OCI-LY1 (cell line): ENCODE measurements at regions not wholly inside any gene's neighbourhood (a gene's known extent, or its start where the extent isn't known, plus 50 kb on each side); places are given as distances from the start of the nearest gene placed in this dataset.

Source experiments
- H2AFZ ChIP-seq: fragments of 200-600 bp; sonication (generic), shearing (Covaris generic); 2 replicates; pipeline ENCODE4 v1.6.0; 2014; ENCODE audit warnings: antibody characterized with exemption, mild to moderate bottlenecking, low read length
- H3F3A ChIP-seq: fragments of 200-600 bp; sonication (generic), shearing (Covaris generic); 2 replicates; pipeline ENCODE4 v1.6.0; 2014; ENCODE audit warnings: mild to moderate bottlenecking, antibody characterized with exemption, low read length, moderate library complexity; ENCODE audit not compliant: insufficient read depth
- H3K27ac ChIP-seq: fragments of 200-600 bp; sonication (generic); 2 replicates; pipeline ENCODE4 v1.5.1; 2014; ENCODE audit warnings: low read length, mixed run types, mild to moderate bottlenecking, low read depth; ENCODE audit not compliant: poor library complexity, severe bottlenecking
- H3K27me3 ChIP-seq: fragments of 200-600 bp; sonication (generic); 2 replicates; pipeline ENCODE4 v1.6.0; 2014; ENCODE audit warnings: antibody characterized with exemption, mild to moderate bottlenecking, low read length, moderate library complexity; ENCODE audit not compliant: insufficient read depth
- H3K36me3 ChIP-seq: fragments of 200-600 bp; sonication (generic); 2 replicates; pipeline ENCODE4 v1.6.1; 2014; ENCODE audit warnings: mild to moderate bottlenecking, antibody characterized with exemption, low read length, moderate library complexity, mixed read lengths; ENCODE audit not compliant: insufficient read depth
- H3K4me1 ChIP-seq: fragments of 200-600 bp; sonication (generic); 2 replicates; pipeline ENCODE4 v1.5.1; 2014; ENCODE audit warnings: mild to moderate bottlenecking, low read length, moderate library complexity; ENCODE audit not compliant: insufficient read depth, severe bottlenecking
- H3K4me2 ChIP-seq: fragments of 200-600 bp; sonication (generic), shearing (Covaris generic); 2 replicates; pipeline ENCODE4 v1.6.1; 2014; ENCODE audit warnings: low read length
- H3K4me3 ChIP-seq: fragments of 200-600 bp; sonication (generic); 2 replicates; pipeline ENCODE4 v1.5.1; 2014; ENCODE audit warnings: low read length, low read depth, mild to moderate bottlenecking, mixed read lengths; ENCODE audit not compliant: poor library complexity, severe bottlenecking
- H3K79me2 ChIP-seq: fragments of 200-600 bp; shearing (Covaris generic); 2 replicates; pipeline ENCODE4 v1.6.1; 2016; ENCODE audit warnings: mixed run types, low read length, mixed read lengths; ENCODE audit not compliant: insufficient read depth
- H3K9ac ChIP-seq: fragments of 200-600 bp; sonication (generic), shearing (Covaris generic); 2 replicates; pipeline ENCODE4 v1.6.1; 2014; ENCODE audit warnings: mild to moderate bottlenecking, low read length, mixed read lengths
- H3K9me2 ChIP-seq: fragments of 200-600 bp; sonication (generic), shearing (Covaris generic); 2 replicates; pipeline ENCODE4 v1.6.1; 2014; ENCODE audit warnings: low read depth, mild to moderate bottlenecking, low read length, mixed read lengths
- H3K9me3 ChIP-seq: fragments of 200-600 bp; shearing (Covaris generic); 2 replicates; pipeline ENCODE4 v1.6.1; 2014; ENCODE audit warnings: low read length, mixed read lengths
- H4K20me1 ChIP-seq: fragments of 200-600 bp; sonication (generic), shearing (Covaris generic); 2 replicates; pipeline ENCODE4 v1.6.0; 2016; ENCODE audit warnings: mild to moderate bottlenecking, low read length; ENCODE audit not compliant: insufficient read depth
- EZH2 ChIP-seq: fragments of 200-600 bp; sonication (generic), shearing (Covaris generic); IDR thresholded peaks from 2 replicates; pipeline ENCODE4 v1.8.0; 2017; ENCODE audit warnings: borderline replicate concordance, mixed run types, mild to moderate bottlenecking, antibody characterized with exemption, low read length, moderate library complexity, mixed read lengths
- TF ChIP-seq, protein P1 (sequence below): fragments of 200-600 bp; sonication (generic), shearing (Covaris generic); IDR thresholded peaks from 2 replicates; pipeline ENCODE4 v1.5.1; 2017; ENCODE audit warnings: mild to moderate bottlenecking, antibody characterized with exemption, low read length, moderate library complexity, mixed read lengths

DNA sequence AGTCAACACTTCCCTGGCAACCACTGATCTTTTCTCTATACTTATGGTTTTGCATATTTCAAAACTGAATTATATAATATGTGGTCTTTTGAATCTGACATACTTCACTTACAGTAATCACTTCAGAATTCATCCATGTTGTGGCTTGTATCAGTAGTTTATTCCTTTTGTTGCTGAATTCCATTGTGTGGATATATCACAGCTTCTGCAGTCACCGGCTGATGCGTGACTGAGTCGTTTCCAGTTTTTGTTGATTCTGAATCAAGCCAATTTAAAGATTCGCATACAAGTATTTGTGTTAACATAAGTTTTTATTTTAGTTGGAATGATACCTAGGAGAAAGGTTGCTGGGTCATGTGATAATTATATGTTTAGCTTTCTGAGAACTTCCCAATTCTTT lies 672.5 kb upstream of the ANKRD30A start:
- no peaks in the 10 kb centered on the region for H3K9me3 ChIP-seq
- H3K4me1 ChIP-seq = no peaks in the 10 kb centered on the region
- no peaks in the 10 kb centered on the region for H3K9me2 ChIP-seq
- H3K27ac ChIP-seq = no peak overlapping the region
- no peak overlapping the region for H3K4me2 ChIP-seq
- no peaks in the 10 kb centered on the region for H3K79me2 ChIP-seq
- H3K9ac ChIP-seq = no peak overlapping the region
- H3K27me3 ChIP-seq = no peaks in the 10 kb centered on the region
- H3F3A ChIP-seq = no peaks in the 10 kb centered on the region
- TF ChIP-seq EZH2 = no peak
- TF ChIP-seq, protein P1, sequence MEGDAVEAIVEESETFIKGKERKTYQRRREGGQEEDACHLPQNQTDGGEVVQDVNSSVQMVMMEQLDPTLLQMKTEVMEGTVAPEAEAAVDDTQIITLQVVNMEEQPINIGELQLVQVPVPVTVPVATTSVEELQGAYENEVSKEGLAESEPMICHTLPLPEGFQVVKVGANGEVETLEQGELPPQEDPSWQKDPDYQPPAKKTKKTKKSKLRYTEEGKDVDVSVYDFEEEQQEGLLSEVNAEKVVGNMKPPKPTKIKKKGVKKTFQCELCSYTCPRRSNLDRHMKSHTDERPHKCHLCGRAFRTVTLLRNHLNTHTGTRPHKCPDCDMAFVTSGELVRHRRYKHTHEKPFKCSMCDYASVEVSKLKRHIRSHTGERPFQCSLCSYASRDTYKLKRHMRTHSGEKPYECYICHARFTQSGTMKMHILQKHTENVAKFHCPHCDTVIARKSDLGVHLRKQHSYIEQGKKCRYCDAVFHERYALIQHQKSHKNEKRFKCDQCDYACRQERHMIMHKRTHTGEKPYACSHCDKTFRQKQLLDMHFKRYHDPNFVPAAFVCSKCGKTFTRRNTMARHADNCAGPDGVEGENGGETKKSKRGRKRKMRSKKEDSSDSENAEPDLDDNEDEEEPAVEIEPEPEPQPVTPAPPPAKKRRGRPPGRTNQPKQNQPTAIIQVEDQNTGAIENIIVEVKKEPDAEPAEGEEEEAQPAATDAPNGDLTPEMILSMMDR = no peak
- no peaks in the 10 kb centered on the region for H3K36me3 ChIP-seq
- H3K4me3 ChIP-seq = no peak overlapping the region
- H2AFZ ChIP-seq = no peak overlapping the region
- no peaks in the 10 kb centered on the region for H4K20me1 ChIP-seq

DNA sequence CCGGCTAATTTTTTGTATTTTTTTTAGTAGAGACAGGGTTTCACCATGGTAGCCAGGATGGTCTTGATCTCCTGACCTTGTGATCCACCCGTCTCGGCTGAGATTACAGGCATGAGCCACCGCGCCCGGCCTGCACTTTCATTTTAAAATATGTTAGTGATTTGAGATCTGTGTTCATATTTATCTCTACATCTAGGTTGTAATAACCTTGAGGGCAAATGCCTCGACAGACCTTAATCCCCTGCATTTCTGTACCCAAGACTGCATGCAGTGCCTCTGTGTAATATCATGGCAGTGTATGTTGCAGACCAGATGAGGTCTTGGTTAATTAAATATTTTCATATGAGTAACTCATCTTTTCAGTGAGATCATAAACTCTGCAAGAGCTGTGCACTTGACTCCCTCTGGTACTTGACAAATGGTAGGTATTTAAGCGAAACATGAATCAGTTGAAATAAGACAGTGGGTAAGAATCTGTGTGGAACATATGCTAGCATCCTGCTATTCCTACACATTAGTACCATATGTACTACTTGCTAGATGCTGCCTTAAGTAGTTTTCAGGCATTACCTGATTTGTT lies 673.9 kb upstream of the ANKRD30A start:
- Histone ChIP-seq H3K4me3 (no peak overlapping the region), H3K4me1 (no peaks in the 10 kb centered on the region), H3K9me3 (no peaks in the 10 kb centered on the region), H3K4me2 (no peak overlapping the region), H3K27ac (no peak overlapping the region), H4K20me1 (no peaks in the 10 kb centered on the region), H3K9me2 (no peaks in the 10 kb centered on the region), H3K9ac (no peak overlapping the region), H3F3A (no peaks in the 10 kb centered on the region), H3K36me3 (no peaks in the 10 kb centered on the region), H2AFZ (no peak overlapping the region), H3K79me2 (no peaks in the 10 kb centered on the region), H3K27me3 (no peaks in the 10 kb centered on the region)
- TF ChIP-seq, protein P1 = no peak
- TF ChIP-seq EZH2 = no peak

DNA sequence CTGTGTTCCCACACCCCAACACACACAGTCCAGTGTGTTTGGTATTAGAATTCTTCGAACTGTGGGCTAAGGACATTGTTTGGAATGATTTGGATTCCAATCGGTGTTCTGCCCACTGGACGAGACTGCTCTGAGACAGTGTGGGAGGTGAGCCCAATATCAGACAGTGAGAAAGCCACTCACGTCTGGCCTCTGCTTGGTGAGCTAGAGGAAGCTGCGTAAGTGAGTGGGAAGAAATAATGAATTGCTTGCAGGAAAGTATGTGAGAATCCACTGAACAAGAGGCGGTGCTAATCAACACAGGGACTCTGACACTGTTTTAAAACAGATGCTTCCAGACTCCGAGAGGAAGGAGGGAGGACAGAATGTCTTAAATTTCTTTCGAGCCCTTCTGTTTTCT lies 675.0 kb upstream of the ANKRD30A start:
- Histone ChIP-seq H2AFZ (no peak overlapping the region), H3K4me2 (no peak overlapping the region), H3K9me2 (no peaks in the 10 kb centered on the region), H3K4me1 (no peaks in the 10 kb centered on the region), H3F3A (no peaks in the 10 kb centered on the region), H4K20me1 (no peaks in the 10 kb centered on the region), H3K36me3 (no peaks in the 10 kb centered on the region), H3K27me3 (no peaks in the 10 kb centered on the region), H3K27ac (no peak overlapping the region), H3K9me3 (no peaks in the 10 kb centered on the region), H3K9ac (no peak overlapping the region), H3K4me3 (no peak overlapping the region), H3K79me2 (no peaks in the 10 kb centered on the region)
- TF ChIP-seq, protein P1 = no peak
- no peak for TF ChIP-seq EZH2
